Stimulated activated CD4-positive, alpha-beta T cell treated with anti-CD3 and anti-CD28 coated beads, TNF-alpha, amount 100 ng/mL, for 24 hours (primary cell): ENCODE measurements at regions not wholly inside any gene's neighbourhood (a gene's known extent, or its start where the extent isn't known, plus 50 kb on each side); places are given as distances from the start of the nearest gene placed in this dataset.

ENCODE experiments used
- DNase-seq, 3 experiments: peaks; one replicate each; pipeline ENCODE4 v3.0.0-alpha.2; 2020; ENCODE audit warnings: low read depth in 3 of 3

DNA sequence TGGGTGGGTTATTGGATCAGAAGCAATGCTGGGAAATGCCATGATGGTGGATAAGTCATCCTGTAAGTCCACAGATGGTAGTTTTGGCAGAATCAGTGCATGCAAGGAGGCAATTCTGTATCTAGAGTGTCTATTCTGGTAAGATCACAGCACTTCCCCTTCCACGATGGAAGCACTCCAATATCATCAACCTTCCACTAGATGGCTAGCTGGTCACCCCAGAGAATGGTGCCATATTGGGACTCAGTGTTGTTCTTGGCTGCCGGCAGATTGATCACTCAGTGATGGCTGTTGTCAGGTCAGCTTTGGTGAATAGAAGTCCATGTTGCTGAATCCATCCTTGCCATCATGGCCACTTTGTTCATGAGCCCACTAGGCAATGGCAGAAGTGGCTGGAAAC lies 553.5 kb downstream of the CSNK1G3 start:
- DNase-seq, result no peak

DNA sequence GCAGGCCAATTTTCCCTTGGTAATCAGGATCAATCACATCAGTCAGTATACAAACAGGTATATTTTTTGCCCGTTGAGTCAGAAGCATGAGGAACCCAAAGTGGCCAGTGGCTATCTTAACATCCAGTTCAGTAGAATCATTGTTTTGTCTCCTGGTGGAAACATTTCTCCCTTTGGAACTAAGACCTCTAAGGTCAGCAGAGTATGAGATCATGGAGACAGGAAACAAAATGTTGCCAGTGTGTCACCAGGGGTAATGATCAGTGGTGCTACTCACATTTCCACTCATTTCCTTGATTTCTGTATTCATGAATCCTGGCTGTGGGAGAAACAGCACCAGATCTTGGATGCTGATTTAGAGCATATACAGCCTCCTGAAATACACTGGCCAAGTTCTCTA lies 553.0 kb downstream of the CSNK1G3 start:
- no peak for DNase-seq

DNA sequence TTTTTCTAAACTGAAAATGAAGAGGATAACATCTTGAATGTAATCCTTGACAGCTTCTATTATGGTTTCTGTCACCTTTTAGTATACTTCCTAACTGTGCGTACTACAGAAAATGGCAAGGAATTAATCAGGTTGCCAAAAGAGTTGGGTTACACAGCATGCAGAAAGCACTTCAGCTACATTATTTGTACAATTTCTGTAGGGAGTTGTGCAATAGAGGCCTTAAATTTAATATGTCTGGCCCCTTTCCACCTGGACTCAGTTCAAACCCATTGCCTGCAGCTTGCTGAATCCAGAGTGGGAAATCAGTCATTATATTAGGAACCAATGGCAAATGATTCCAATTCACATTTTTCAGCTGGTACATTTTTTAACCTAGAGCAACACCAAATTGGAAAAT lies 549.7 kb downstream of the CSNK1G3 start:
- DNase-seq, result no peak

DNA sequence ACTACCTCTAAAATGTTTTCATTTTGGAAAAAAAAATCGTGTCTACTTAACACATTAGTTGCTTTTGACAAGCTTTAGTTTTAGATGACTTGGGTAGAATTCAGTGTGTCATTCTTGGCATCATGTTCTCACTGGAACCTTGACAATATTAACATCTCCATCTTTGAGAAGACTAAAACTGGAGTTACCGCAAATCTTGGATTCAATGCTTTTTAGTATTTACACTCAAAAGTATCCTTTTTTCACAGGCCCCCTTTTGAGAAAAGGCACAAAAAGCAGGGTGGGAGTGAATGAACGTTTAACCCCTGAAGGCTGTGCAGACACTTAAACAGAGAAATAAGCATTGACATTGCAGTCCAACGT lies 549.1 kb downstream of the CSNK1G3 start:
- no peak for DNase-seq

DNA sequence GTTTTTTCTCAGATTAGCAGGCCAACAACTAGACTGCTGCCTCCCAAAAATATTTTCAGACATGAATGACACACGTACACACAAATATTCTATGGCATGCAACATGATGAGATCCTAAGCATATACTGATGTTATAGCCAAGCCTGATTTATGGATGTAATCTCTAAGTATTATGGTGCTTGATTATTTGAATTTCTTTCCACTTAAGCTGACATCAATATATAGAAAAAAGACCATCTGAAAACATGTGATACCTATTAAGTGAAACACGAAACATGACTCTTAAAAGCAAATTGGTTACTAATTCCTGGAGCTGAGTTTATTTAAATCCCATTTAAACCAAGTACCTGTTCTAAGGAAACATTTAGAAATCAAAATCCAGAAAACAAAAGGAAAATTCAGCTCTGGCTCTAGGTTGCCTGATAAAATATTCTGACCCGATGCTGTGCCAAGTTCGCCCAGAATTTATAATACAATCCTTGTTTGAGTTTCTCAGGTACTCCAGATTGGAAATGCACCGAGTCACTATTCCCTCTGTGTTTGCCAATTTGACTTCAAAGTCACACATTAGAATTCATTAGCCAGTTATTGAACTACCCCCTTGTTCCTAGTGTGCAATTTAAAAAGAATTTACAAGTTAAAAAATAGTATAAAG lies 548.6 kb downstream of the CSNK1G3 start:
- no peak for DNase-seq

DNA sequence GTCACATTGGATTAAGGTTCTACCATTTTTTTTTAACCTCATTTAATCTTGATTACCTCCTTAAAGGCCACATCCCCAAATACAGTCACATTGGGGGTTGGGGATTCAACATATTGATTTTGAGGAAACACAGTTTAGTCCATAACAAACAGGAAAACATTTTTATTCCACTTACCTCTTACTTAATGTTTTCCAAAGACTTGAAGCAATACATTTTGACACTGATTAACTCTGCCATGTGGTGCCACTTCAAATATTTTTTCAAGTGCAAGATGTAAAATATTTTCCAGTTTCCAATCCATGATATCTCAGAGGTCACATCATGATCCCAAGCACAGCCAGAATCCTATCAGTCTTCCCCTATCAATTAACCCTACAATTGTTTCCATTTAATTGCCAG lies 548.0 kb downstream of the CSNK1G3 start:
- no peak for DNase-seq

DNA sequence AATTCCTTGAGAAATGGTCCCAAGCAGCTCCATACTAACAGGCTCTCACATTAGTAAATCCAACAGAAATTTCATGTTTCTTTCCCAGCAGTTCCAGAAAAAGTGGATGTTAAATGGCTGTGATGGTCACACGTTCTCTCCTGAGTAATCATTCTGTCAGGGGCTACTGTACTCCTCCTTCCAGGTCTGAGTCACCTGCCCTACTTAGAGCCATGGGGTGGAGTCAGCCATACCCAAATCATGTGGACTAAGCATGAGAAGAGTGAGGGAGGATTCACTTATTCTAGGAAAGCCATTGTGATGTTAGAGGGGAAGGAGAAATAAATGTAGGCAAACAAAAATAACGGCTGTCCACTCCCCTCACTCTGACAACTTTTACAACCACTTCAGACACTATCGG lies 547.2 kb downstream of the CSNK1G3 start:
- no peak for DNase-seq

DNA sequence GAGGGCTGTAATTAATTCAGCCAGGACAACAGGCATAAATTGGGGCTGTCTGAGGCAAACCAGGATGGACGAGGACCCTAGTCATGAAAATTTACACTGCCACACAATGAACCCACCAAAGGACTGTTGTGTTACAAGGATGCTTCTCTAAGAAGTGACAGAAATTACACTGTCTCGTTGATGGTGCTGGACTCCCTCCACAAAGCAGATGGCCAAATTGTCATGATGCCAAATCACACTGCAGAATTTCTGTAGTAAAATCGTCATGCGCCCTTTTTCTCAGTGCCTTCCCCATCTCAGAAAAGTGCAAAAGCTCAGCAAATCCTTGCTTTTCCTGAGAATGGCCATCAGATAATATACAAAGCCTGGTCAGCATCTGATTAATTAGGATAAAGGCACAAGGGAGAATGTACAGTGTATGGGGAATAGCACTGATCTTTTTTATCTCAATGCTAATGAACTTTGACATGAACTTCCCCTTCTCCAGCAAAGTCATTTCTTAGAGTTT lies 545.8 kb downstream of the CSNK1G3 start:
- DNase-seq, result no peak

DNA sequence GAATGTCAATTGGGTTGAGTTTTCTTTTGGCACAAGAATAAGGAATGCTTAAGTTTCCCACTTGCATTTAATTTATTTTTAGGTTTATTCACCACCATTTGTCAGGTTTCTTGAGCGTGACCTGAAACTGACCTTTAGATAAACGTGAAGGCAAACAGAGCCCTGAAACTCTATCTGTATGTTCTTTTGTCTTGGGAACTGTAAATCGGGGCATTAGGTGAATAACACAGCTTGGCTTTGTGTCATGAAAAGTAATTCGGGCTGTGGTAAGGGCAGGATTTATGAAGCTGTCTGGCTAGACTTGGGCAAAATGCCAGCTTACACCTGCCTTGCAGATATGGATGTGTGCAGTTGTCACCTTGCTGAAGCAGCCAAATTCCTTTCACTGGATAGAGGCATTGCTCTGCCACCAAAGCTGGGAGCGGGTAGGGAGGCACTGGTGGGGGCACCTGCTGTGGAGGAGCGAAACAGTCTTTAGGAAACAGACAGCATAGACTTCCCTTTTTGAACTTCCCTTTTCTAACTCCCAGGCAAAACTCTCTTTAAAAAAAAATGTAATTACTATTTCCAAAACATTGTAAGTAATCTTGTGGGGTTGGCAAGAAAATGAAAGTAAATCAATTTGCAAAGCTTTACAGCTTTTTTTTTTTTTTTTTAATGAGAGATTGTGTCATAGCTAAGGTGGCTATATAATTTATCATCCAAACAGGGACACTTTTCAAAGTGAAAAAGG lies 545.2 kb downstream of the CSNK1G3 start:
- DNase-seq, result no peak

DNA sequence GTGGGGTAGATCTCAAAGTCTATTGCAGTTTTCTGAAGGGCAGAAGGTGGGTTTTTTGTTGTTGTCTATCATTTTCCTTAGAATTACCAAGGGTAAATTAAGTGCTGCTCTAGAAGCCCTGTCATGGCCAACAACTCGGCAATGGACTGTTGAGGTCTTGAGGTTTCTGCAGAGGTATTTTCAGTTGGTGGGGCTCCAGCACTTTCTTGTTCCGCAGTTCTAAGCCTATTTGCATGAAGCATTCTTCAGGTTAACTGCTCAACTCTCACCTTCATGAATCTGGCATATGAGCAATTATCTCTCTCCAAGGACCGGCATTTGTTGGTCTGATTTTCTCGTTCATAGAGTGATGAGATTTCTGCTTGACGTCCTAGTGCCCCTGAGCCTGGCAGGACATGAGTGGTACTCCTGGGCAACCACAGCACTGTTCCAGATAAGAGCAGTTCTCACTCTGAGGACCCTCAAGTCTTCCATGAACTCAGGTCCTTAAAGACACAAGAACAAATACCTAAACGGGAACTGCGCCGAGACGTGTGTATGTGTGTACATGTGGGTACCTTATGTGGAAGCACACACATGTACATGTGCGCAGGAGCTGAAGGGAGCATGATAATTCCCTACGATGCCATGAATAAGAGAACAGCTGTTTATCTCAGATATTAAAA lies 544.5 kb downstream of the CSNK1G3 start:
- DNase-seq, result no peak

DNA sequence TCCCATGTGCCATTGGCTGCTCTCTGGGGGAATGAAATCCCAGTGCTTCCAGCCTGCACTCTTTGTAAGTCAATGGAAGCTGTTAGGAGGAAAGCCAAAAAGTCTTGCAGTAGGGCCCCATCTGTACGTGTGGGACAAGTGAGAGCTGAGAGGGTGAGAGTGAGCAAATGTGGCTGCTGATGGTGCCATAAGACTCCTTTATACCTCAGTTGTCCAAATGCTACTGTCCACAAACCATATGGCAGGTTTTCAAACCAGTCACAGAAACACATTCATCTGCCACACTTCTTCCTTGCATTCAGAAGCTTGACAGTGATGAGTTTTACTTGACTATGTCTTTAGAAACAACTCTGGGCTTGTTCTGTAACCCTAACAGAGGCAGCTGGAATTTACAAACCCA lies 543.8 kb downstream of the CSNK1G3 start:
- DNase-seq, result no peak

DNA sequence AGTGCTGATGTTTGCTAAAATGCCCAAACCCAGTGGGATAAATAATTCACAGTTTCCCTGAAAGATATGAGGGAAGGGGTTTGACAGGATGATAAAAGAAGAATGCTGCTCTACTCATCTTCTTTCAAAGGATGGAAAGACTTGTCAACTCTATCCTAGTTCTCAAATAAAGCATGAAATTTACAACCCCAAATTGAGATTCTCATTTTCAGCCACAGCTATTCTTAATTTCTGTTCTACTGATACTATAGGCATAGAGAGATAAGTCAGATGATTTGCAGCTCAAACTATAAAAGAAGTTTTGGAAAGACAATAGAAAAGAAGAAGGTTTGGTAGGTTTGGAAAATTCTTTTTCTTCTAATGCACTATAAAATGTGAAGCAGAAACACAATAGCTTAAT lies 542.6 kb downstream of the CSNK1G3 start:
- no peak for DNase-seq

DNA sequence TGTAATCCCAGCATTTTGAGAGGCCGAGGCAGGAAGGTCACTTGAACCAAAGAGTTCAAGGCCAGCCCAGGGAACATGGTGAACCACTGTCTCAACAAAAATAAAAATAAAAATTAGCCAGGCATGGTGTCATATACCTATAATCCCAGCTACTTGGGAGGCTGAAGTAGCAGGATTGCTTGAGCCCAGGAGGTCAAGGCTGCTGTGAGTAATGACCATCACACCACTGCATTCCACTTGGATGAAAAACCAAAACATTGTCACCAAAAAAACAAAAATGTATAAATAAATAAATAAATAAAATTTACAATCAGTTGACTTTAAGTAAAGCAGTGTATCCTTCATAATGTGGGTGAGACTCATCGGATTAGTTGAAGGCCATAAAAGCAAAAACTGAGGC lies 541.4 kb downstream of the CSNK1G3 start:
- DNase-seq, result no peak

DNA sequence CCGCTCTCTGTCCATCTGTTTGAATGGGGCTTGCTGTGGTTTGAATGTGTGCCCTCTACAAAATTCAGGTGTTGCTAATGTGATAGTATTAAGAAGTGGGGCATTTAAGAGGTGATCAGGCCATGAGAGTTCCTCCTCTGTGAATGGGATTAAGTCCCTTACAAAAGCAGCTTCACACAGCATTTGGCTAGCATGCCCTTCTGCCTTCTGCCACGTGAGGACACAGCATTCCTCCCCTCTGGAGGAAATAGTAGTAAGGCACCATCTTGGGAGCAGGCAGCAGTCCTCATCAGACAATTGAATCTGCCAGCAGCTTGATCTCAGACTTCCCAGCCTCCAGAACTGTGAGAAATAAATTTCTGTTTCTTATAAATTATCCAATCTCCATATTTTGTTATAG lies 540.2 kb downstream of the CSNK1G3 start:
- no peak for DNase-seq

DNA sequence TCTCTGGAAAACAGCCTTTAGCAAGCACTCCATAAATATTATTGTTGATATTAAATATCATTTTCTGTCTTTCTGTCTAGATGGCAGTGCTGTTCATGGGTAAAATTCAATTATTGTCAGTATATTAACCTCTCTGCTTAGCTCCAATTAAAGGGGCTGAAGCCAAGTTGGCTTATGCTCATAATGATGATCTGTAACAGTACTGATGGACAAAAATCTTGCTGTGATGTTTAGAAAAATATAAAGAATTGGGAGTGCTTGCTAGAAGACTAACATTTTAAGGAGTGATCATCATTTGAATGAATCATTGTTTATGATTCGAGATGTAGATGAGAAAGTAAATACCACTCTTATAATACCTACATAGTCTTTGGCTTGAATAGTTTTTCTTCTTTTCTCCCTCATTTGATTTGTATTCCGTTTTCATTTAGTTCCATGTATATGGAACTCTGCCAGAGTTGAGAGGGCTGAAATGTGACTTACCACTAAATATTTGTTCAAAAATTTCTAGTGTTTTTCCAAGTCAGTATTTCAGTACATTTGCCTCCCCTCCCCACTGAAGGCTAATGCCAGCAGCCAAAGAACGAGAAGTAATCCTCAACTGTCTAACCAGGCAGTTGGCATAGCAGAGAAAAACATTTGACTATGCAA lies 538.3 kb downstream of the CSNK1G3 start:
- no peak for DNase-seq

DNA sequence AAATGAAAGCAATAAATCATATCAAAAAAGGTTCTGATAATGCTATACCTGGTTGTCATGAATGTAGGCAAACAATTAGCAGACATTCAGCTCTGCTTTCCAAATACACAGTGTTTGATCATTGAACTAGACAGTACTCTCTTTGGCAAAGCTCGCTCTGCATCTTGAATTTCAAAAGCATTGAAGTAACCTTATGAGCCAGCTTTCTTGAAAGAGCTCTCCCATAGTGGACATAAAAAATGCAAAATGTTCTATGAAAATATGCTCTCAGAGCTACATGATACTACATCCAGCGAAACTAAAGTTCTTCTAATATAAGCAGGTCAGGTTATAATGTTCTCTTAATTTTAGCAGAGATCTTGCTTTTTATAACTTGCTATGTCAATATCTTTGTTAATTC lies 533.4 kb downstream of the CSNK1G3 start:
- no peak for DNase-seq

DNA sequence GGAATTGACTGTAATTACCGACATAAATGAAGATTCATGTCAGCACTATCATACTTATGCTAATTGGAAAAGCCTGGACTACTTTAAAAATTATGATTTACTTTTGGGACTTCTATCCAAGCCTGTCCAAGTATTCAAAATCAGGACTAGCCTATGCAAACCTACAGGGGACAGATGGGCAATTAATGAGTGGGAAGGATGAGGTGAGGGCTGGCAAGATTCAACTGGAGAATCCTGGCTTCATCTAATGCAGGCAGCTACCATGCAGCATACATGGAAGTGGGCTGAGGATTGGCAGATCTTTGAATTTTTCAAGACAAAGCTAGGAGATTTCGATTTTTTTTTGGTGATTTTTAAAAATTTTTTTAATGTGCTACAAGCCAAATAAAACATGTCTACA lies 532.6 kb downstream of the CSNK1G3 start:
- no peak for DNase-seq

DNA sequence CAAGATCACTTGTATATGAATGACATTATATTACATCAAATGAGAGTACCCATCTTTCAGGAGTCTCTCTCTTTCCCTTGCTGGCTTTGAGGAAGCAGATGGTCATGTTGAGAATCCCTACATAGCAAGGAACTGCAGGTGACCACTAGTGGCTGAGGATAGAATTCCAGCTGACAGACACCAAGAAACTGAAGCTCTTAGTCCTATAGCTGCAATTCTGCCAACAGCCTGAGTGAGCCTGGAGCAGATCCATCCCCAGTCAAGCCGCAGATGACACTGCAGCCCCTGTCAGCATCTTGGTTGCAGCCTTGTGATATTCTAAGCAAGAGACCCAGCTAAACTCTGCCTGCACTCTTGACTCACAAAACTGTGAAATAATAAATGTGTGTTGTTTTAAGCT lies 531.5 kb downstream of the CSNK1G3 start:
- DNase-seq, result no peak

DNA sequence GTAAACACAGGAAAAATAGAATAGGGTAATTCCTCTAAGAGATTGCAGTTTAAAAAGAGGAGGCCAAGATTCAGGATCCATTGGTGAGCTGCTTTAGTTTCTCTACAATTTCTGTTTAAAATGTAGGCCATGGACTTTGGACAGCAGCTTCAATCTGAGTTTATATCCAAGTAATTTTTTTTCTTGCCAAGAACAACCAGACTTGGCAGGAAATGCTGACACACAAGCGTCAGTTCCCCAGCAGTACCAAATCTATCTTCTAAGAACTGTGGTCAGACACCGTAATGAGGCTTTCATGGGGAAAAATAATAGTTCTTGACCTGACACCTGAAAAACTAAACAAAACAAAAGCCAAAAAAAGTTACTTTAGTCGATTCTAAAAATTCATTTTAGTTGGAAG lies 528.8 kb downstream of the CSNK1G3 start:
- DNase-seq, result no peak

DNA sequence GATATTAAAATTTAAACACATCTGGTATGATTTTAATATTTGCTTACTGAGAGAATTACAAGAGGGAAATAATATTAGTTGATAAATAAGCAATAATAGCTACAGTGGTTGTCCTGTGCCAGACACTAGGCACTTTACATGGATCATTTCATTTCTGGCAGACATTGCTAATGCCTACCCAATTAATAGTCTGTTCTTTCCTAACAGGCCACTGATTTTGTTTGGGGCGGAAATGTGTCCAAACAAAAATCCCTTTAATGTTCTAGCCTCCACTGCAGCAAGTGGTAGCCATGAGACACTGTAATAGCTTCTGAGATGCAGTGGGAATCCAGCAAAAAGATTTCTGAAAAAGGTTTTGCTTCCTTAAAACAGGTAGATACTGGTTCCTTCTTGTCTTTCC lies 527.4 kb downstream of the CSNK1G3 start:
- DNase-seq, result no peak

DNA sequence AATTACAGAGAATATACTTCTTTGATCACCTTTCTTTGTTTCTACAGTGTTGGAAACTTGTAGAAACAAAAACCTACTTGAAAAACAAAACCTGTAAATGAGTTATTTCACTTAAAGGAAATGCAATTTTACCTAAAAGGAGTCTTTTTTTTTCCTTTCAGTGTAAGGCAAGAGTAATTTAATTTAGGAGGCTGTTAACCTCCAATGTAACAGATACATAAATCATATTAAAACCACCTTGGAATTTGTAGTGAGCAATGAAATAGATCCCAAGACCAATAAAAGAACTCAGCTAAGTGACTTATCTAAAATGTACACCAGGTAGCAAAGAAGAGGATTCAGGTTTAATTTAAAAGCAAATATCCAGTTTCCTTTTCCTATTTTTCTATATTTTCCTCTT lies 524.8 kb downstream of the CSNK1G3 start:
- DNase-seq, result no peak

DNA sequence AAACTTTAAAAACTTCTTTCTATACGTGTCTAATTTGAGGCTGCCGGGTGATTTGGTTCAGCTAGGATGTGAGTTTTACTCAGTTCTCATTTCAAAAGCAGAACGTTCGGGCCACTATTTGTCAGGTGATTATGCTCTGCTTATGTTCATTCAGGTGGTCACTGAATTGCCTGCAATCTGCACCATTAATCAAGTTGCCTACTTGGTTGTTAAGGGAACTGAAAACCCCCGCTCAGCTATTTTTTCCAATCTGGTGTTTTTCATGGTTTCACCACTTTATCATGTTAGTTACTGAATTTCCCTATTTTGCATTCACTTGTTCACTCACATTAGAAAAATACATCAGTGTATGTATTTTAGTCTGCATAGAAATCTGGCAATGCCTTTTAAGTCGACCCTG lies 523.0 kb downstream of the CSNK1G3 start:
- DNase-seq, result no peak
